Right lobe of liver (tissue), 6 donors: ENCODE measurements at regions not wholly inside any gene's neighbourhood (a gene's known extent, or its start where the extent isn't known, plus 50 kb on each side); places are given as distances from the start of the nearest gene placed in this dataset.

Experiments
- ATAC-seq, 4 donors: fragments of 200-7000 bp; cut with Tn5 transposase; one replicate each; pipeline ENCODE4 v1.9.1; 2020; ENCODE audit warnings: mild to moderate bottlenecking in 4 of 4, moderate library complexity in 4 of 4
- DNase-seq, 3 donors: peaks; one replicate each; pipeline ENCODE4 v3.0.0-alpha.2; 2020
- H3K27ac ChIP-seq, 3 donors: fragments of 200-600 bp; one replicate each; pipeline ENCODE4 v1.8.0; 2022
- H3K27me3 ChIP-seq, 2 donors: fragments of 200-600 bp; one replicate each; pipeline ENCODE4 v1.8.0; 2022
- H3K36me3 ChIP-seq, 4 donors: fragments of 200-600 bp; sonication (generic) in 1 of 4; one replicate each; pipeline versions ENCODE4 v1.5.1 to v1.8.0; 2017 to 2022; ENCODE audit warnings: control low read depth in 1 of 4
- H3K4me1 ChIP-seq, 4 donors: fragments of 200-600 bp; sonication (generic) in 1 of 4; one replicate each; pipeline versions ENCODE4 v1.5.1 to v1.8.0; 2017 to 2022; ENCODE audit warnings: control low read depth in 1 of 4
- H3K4me3 ChIP-seq, 3 donors: fragments of 200-600 bp; one replicate each; pipeline ENCODE4 v1.8.0; 2022
- H3K9me3 ChIP-seq, 4 donors: fragments of 200-600 bp; sonication (generic) in 1 of 4; one replicate each; pipeline versions ENCODE4 v1.5.1 to v1.8.0; 2017 to 2022; ENCODE audit warnings: control low read depth in 1 of 4
- POLR2A ChIP-seq: fragments of 450-650 bp; IDR thresholded peaks from one replicate; pipeline ENCODE4 v1.6.1; 2017; ENCODE audit warnings: antibody characterized with exemption, mild to moderate bottlenecking
- WGBS: methylation state at CpG from one replicate; pipeline ENCODE4 v1.1.6; 2018; ENCODE audit warnings: low coverage, low lambda C conversion rate; ENCODE audit not compliant: insufficient coverage; ENCODE audit errors: missing lambda C conversion rate; 5-methylcytosine and 5-hydroxymethylcytosine counted together
- intact Hi-C, 2 donors: fragments of 100-400 bp; cut with DNase I; formaldehyde crosslinking; loops; one replicate each; pipeline versions ENCODE4 v1.11.2 to v1.14.1; 2022
- TF ChIP-seq, protein P1 (sequence below), 4 donors: fragments of 200-600 bp in 3 of 4; fragments of 450-650 bp in 1 of 4; IDR thresholded peaks; one replicate each; pipeline versions ENCODE4 v1.5.1 to v1.8.0; 2016 to 2022; ENCODE audit warnings: antibody characterized with exemption in 4 of 4, mild to moderate bottlenecking in 2 of 4
- donor health status: DM: no; HTN: yes; CAD: no.
- donor health status: DM: no; HTN: no; CAD: no.
- donor health status: DM: no; HTN: no; CAD: no.
- donor health status: DM: no; HTN: yes; CAD: no.
- donor health status: DM: no; HTN: yes; CAD: no.

DNA sequence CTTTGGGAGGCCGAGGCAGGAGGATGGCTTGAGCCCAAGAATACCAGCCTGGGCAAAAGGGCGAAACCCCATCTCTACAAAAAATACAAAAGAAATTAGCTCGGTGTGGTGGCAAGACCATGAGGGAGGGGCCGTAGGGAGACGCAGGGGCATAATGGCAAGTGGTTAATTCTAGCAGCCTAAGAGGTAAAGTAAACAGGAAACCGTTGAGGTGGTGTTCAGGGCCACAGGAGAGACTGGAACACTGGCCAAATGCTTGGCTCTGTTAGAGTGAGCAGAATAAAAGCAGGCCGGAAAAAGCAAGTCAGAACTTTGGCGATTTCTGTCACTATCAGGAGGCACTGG, 89.2 kb downstream of the RIPK4 start:
- ATAC-seq = no peak
- 72% methylated on average over 5 of the region's 8 CpGs for WGBS
- intact Hi-C loops = no loop called here

DNA sequence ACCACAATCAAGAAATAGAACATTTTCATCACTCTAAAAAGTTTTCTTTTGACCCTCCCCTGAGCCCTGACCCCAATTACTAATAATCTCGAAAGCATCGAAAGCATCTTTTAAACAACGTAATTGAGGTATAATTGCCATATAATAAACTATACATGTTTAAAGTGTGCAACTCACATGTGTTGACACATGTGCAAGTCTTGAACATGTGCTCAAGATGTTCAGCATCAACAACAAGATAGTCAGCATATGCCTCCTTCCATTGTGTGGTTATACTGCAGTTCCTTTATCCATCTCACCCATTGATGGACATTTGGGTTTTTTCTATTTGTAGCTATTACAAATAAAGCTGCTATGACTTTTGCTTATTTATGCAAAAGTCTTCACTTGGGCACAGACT, 90.7 kb downstream of the RIPK4 start:
- TF ChIP-seq, protein P1, sequence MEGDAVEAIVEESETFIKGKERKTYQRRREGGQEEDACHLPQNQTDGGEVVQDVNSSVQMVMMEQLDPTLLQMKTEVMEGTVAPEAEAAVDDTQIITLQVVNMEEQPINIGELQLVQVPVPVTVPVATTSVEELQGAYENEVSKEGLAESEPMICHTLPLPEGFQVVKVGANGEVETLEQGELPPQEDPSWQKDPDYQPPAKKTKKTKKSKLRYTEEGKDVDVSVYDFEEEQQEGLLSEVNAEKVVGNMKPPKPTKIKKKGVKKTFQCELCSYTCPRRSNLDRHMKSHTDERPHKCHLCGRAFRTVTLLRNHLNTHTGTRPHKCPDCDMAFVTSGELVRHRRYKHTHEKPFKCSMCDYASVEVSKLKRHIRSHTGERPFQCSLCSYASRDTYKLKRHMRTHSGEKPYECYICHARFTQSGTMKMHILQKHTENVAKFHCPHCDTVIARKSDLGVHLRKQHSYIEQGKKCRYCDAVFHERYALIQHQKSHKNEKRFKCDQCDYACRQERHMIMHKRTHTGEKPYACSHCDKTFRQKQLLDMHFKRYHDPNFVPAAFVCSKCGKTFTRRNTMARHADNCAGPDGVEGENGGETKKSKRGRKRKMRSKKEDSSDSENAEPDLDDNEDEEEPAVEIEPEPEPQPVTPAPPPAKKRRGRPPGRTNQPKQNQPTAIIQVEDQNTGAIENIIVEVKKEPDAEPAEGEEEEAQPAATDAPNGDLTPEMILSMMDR (IDR thresholded peaks at IDR 0.05) = no peak
- TF ChIP-seq POLR2A = no peak
- WGBS = 86% methylated on average over 3 of the region's 3 CpGs
- Histone ChIP-seq H3K27ac (no peak overlapping the region), H3K4me3 (no peak overlapping the region), H3K4me1 (peaks cover 0 to 12% (median 4%) of the 10 kb centered on the region in 4 donors), H3K9me3 (no peaks in the 10 kb centered on the region), H3K27me3 (no peaks in the 10 kb centered on the region), H3K36me3 (no peaks in the 10 kb centered on the region)
- ATAC-seq = no peak
- no peak for DNase-seq
- intact Hi-C loops = no loop called here

More for the DNA sequence above, 89.2 kb downstream of the RIPK4 start:
- TF ChIP-seq, protein P1 (IDR thresholded peaks at IDR 0.05) = no peak
- TF ChIP-seq POLR2A = no peak
- no peak overlapping the region for H3K4me3 ChIP-seq
- peaks cover 0 to 12% (median 4%) of the 10 kb centered on the region in 4 donors for H3K4me1 ChIP-seq
- H3K27me3 ChIP-seq = no peaks in the 10 kb centered on the region
- no peaks in the 10 kb centered on the region for H3K9me3 ChIP-seq
- H3K27ac ChIP-seq = no peak overlapping the region
- no peak for DNase-seq
- no peaks in the 10 kb centered on the region for H3K36me3 ChIP-seq

DNA sequence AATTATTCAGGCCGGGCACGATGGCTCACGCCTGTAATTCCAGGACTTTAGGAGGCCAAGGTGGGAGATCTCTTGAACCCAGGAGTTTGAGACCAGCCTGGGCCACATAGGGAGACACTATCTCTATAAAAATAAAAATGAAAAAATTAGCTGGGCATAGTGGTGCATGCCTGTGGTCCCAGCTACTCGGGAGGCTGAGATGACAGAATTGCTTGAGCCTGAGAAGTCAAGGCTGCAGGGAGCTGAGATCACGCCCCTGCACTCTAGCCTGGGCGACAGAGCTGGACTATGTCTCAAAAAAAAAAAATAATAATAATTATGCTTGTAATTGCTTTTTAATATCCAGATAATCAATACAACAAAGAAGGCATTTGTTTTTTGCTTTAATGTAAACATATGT, 91.3 kb downstream of the RIPK4 start:
- Histone ChIP-seq H3K4me1 (peaks cover 0 to 12% (median 4%) of the 10 kb centered on the region in 4 donors), H3K27me3 (no peaks in the 10 kb centered on the region), H3K36me3 (no peaks in the 10 kb centered on the region), H3K4me3 (no peak overlapping the region), H3K9me3 (no peaks in the 10 kb centered on the region), H3K27ac (no peak overlapping the region)
- DNase-seq = no peak
- WGBS = 70% methylated on average over 6 of the region's 6 CpGs
- TF ChIP-seq, protein P1 (IDR thresholded peaks at IDR 0.05) = no peak
- TF ChIP-seq POLR2A = no peak
- intact Hi-C loops = no loop called here
- ATAC-seq = no peak

DNA sequence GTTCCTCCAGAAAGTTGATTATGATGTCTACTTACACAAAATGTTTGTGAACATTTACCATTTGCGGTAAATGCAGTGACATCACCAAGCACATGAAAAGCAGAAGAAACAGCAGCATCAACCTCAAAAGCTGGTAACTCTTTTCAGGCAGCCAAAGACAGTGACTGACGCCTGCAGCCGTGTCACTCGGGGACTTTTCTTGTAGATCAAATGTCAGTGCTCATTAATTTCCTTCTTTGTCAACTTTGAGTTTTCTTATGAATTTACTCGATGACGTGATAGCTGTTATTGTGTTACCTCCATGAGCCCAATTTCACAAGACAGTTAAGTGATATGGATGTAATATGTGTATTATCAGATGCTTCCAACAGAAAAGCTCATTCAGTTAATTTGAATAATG, 92.5 kb downstream of the RIPK4 start:
- H3K27ac ChIP-seq = no peak overlapping the region
- TF ChIP-seq, protein P1 (IDR thresholded peaks at IDR 0.05) = no peak
- TF ChIP-seq POLR2A = no peak
- no peaks in the 10 kb centered on the region for H3K27me3 ChIP-seq
- 82% methylated on average over 5 of the region's 6 CpGs for WGBS
- intact Hi-C loops = no loop called here
- H3K4me1 ChIP-seq = peaks cover 0 to 10% (median 1%) of the 10 kb centered on the region in 4 donors
- H3K4me3 ChIP-seq = no peak overlapping the region
- H3K36me3 ChIP-seq = no peaks in the 10 kb centered on the region
- no peak for DNase-seq
- H3K9me3 ChIP-seq = no peaks in the 10 kb centered on the region
- no peak for ATAC-seq
